ENCODE measurements at regions not wholly inside any gene's neighbourhood (a gene's known extent, or its start where the extent isn't known, plus 50 kb on each side); places are given as distances from the start of the nearest gene placed in this dataset.

DNA sequence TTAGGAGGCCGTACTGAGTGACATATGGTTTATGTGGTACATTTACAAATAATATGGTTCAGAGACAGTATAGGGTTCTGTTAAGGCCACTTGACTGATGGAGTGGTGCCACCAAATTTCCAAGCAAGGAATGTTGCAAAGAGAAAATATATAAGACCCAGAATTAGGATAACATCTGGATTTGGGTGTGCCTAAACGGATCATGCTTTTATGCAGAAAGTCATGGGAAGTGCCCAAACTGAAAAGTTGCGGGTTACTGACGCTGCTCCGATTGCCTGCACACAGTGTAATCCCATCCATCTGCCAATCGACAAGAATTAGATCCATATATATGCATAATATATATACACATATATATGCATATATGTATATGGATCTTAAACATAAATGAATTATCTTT, 138.4 kb upstream of the DCN start:
- TF ChIP-seq GATA2 (IDR thresholded peaks at IDR 0.05; ENCODE audit: low read depth, low read length) (no peak), GATA3 (IDR thresholded peaks at IDR 0.05; ENCODE audit: low read depth, low read length) (no peak)
